ENCODE measurements at regions not wholly inside any gene's neighbourhood (a gene's known extent, or its start where the extent isn't known, plus 50 kb on each side); places are given as distances from the start of the nearest gene placed in this dataset.

DNA sequence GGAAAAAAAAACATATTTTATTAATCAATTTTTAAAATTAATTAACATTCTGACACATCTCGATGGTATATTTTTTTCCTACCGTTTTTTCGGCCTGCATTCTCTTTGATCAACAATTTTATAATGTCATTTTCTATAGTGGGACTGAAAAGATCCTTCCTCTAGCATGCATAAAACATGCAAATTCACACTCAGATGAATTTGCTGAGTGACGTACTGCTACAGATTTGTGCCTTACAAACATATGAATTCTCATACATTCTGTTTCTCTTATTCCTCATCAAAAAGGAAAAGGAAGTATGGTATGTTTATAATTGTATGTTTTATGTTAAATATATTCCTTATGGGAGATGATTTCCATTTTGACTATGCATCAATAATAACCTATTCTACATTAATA, 458.2 kb downstream of the TSHZ3 start:
- TF ChIP-seq, protein P1, sequence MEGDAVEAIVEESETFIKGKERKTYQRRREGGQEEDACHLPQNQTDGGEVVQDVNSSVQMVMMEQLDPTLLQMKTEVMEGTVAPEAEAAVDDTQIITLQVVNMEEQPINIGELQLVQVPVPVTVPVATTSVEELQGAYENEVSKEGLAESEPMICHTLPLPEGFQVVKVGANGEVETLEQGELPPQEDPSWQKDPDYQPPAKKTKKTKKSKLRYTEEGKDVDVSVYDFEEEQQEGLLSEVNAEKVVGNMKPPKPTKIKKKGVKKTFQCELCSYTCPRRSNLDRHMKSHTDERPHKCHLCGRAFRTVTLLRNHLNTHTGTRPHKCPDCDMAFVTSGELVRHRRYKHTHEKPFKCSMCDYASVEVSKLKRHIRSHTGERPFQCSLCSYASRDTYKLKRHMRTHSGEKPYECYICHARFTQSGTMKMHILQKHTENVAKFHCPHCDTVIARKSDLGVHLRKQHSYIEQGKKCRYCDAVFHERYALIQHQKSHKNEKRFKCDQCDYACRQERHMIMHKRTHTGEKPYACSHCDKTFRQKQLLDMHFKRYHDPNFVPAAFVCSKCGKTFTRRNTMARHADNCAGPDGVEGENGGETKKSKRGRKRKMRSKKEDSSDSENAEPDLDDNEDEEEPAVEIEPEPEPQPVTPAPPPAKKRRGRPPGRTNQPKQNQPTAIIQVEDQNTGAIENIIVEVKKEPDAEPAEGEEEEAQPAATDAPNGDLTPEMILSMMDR (conservative IDR thresholded peaks at IDR 0.05; ENCODE audit: low read depth in 2 of 2): no peak
- TF ChIP-seq POLR2AphosphoS5 (IDR thresholded peaks at IDR 0.05; ENCODE audit: low read depth) (no peak), EZH2phosphoT487 (IDR thresholded peaks at IDR 0.05; ENCODE audit: unreplicated experiment) (no peak), EZH2 (IDR thresholded peaks at IDR 0.05; ENCODE audit: low read depth, unreplicated experiment) (no peak), STAT1 (IDR thresholded peaks at IDR 0.05; ENCODE audit: unreplicated experiment) (no peak), CREB1 (CRISPR knock-in tag; IDR thresholded peaks at IDR 0.05; ENCODE audit: low read depth) (no peak), JUNB (IDR thresholded peaks at IDR 0.05; ENCODE audit: unreplicated experiment) (no peak), ZNF114 (CRISPR knock-in tag; IDR thresholded peaks at IDR 0.05) (no peak), NANOG (IDR thresholded peaks at IDR 0.05; ENCODE audit: borderline replicate concordance) (no peak), ZNF331 (CRISPR knock-in tag; IDR thresholded peaks at IDR 0.05; ENCODE audit: low read depth) (no peak)
- TF ChIP-seq, protein P2, sequence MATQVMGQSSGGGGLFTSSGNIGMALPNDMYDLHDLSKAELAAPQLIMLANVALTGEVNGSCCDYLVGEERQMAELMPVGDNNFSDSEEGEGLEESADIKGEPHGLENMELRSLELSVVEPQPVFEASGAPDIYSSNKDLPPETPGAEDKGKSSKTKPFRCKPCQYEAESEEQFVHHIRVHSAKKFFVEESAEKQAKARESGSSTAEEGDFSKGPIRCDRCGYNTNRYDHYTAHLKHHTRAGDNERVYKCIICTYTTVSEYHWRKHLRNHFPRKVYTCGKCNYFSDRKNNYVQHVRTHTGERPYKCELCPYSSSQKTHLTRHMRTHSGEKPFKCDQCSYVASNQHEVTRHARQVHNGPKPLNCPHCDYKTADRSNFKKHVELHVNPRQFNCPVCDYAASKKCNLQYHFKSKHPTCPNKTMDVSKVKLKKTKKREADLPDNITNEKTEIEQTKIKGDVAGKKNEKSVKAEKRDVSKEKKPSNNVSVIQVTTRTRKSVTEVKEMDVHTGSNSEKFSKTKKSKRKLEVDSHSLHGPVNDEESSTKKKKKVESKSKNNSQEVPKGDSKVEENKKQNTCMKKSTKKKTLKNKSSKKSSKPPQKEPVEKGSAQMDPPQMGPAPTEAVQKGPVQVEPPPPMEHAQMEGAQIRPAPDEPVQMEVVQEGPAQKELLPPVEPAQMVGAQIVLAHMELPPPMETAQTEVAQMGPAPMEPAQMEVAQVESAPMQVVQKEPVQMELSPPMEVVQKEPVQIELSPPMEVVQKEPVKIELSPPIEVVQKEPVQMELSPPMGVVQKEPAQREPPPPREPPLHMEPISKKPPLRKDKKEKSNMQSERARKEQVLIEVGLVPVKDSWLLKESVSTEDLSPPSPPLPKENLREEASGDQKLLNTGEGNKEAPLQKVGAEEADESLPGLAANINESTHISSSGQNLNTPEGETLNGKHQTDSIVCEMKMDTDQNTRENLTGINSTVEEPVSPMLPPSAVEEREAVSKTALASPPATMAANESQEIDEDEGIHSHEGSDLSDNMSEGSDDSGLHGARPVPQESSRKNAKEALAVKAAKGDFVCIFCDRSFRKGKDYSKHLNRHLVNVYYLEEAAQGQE (IDR thresholded peaks at IDR 0.05; ENCODE audit: unreplicated experiment): no peak
- TF ChIP-seq, protein P3, sequence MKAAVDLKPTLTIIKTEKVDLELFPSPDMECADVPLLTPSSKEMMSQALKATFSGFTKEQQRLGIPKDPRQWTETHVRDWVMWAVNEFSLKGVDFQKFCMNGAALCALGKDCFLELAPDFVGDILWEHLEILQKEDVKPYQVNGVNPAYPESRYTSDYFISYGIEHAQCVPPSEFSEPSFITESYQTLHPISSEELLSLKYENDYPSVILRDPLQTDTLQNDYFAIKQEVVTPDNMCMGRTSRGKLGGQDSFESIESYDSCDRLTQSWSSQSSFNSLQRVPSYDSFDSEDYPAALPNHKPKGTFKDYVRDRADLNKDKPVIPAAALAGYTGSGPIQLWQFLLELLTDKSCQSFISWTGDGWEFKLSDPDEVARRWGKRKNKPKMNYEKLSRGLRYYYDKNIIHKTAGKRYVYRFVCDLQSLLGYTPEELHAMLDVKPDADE (IDR thresholded peaks at IDR 0.05): no peak
- TF ChIP-seq, protein P4, sequence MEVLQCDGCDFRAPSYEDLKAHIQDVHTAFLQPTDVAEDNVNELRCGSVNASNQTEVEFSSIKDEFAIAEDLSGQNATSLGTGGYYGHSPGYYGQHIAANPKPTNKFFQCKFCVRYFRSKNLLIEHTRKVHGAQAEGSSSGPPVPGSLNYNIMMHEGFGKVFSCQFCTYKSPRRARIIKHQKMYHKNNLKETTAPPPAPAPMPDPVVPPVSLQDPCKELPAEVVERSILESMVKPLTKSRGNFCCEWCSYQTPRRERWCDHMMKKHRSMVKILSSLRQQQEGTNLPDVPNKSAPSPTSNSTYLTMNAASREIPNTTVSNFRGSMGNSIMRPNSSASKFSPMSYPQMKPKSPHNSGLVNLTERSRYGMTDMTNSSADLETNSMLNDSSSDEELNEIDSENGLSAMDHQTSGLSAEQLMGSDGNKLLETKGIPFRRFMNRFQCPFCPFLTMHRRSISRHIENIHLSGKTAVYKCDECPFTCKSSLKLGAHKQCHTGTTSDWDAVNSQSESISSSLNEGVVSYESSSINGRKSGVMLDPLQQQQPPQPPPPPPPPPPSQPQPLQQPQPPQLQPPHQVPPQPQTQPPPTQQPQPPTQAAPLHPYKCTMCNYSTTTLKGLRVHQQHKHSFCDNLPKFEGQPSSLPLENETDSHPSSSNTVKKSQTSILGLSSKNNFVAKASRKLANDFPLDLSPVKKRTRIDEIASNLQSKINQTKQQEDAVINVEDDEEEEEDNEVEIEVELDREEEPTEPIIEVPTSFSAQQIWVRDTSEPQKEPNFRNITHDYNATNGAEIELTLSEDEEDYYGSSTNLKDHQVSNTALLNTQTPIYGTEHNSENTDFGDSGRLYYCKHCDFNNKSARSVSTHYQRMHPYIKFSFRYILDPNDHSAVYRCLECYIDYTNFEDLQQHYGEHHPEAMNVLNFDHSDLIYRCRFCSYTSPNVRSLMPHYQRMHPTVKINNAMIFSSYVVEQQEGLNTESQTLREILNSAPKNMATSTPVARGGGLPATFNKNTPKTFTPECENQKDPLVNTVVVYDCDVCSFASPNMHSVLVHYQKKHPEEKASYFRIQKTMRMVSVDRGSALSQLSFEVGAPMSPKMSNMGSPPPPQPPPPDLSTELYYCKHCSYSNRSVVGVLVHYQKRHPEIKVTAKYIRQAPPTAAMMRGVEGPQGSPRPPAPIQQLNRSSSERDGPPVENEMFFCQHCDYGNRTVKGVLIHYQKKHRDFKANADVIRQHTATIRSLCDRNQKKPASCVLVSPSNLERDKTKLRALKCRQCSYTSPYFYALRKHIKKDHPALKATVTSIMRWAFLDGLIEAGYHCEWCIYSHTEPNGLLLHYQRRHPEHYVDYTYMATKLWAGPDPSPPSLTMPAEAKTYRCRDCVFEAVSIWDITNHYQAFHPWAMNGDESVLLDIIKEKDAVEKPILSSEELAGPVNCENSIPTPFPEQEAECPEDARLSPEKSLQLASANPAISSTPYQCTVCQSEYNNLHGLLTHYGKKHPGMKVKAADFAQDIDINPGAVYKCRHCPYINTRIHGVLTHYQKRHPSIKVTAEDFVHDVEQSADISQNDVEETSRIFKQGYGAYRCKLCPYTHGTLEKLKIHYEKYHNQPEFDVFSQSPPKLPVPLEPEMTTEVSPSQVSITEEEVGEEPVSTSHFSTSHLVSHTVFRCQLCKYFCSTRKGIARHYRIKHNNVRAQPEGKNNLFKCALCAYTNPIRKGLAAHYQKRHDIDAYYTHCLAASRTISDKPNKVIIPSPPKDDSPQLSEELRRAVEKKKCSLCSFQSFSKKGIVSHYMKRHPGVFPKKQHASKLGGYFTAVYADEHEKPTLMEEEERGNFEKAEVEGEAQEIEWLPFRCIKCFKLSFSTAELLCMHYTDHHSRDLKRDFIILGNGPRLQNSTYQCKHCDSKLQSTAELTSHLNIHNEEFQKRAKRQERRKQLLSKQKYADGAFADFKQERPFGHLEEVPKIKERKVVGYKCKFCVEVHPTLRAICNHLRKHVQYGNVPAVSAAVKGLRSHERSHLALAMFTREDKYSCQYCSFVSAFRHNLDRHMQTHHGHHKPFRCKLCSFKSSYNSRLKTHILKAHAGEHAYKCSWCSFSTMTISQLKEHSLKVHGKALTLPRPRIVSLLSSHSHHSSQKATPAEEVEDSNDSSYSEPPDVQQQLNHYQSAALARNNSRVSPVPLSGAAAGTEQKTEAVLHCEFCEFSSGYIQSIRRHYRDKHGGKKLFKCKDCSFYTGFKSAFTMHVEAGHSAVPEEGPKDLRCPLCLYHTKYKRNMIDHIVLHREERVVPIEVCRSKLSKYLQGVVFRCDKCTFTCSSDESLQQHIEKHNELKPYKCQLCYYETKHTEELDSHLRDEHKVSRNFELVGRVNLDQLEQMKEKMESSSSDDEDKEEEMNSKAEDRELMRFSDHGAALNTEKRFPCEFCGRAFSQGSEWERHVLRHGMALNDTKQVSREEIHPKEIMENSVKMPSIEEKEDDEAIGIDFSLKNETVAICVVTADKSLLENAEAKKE (CRISPR knock-in tag; IDR thresholded peaks at IDR 0.05): no peak
